NCI-H446 treated with DMSO at 0.1 percent for 48 hours (cell line): ENCODE measurements at regions not wholly inside any gene's neighbourhood (a gene's known extent, or its start where the extent isn't known, plus 50 kb on each side); places are given as distances from the start of the nearest gene placed in this dataset.
"Not testable (repeated sequence)": the region's sequence is repeated elsewhere in the genome, so short reads cannot be mapped to it uniquely, and the experiment has no call there.

Experiments used
- DNase-seq: peaks from one replicate; lab custom pipeline; 2025; lab: John Stamatoyannopoulos, UW

DNA sequence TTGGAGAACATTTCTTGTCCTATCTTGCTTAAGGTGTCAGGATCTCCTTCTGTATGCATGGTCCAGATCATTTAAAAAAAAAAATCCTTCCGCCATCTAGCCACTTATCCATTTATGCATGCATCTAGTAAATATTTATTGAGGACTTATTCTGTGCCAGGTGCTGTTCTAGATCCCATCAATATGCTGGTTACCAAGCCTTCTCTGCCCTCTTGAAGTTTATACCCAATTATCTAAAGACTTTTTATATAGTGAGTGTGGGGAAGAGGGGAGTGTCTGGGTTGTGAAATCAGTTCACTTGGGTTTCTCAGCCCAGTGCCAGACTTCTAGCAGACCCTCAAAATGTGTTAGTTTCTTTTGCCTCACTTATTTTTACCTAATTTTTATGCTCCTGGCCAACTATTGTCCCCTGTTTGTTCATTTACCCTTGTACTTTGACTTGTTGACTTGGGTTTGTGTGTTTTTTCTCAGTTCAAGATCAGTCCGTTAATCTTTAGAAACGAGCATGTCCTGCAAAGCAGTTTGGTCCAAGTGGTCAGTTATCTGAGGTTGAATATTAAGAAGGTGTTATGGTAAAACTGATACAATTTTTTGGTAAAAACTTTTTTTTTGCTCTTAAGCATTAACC is 488.9 kb downstream of the PCNX1 start:
- no peak for DNase-seq

DNA sequence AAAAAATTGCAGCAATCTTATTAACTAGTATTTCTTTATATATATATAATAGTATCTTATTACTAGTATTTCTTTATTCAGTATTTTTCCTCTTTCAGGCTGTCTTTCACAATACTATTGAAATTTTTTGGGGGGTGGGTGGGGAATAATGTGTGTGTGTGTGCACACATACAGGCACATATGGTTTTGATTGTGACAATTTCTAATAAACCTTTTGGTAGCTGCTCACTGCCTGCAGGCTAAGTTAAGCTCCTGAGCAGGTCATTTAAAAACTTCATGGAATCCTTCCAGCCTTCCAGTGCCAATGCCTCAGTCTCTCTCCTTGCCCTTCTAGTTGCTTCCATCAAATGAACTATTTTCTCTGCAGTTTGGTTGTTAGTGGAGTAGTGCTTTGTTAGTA is 490.1 kb downstream of the PCNX1 start:
- DNase-seq, result no peak

DNA sequence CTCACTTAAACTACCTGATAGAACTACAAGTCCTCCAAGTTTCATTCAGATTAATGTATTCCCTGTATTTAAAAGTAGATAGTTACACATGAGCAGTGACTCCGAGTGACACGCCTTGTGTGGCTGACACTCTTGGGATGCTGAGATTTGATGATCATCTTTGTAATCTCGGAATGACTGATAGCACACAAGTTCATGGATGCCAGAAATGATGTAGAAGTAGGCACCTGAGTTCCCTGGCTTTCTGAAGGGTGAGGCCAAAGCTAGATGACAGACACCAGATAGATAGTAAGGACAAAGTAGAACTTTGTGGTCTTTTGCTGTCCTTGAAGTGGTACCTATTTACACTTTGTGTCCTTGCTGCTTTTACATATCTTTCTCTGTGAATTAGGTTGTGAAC is 491.2 kb downstream of the PCNX1 start:
- DNase-seq, result no peak

DNA sequence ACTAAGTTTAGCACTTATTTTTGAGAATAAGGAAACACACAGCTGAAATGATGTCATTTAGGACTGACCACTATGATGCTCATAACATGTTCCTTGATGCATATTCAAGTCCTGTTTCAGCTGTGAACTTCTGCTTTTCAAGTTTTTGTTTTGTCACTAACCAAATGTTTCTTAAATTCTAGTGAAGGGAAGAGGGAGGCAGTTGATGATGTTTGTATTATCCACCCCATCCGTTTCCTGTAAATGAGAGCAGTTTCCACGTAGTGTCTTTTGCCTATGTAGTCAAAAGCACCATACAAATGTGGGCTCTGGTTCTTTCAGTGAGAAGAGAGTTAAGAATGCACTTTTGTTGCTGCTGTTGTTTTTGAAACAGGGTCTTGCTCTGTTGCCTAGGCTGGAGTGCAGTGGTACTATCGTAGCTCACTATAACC is 491.8 kb downstream of the PCNX1 start:
- DNase-seq, result no peak

DNA sequence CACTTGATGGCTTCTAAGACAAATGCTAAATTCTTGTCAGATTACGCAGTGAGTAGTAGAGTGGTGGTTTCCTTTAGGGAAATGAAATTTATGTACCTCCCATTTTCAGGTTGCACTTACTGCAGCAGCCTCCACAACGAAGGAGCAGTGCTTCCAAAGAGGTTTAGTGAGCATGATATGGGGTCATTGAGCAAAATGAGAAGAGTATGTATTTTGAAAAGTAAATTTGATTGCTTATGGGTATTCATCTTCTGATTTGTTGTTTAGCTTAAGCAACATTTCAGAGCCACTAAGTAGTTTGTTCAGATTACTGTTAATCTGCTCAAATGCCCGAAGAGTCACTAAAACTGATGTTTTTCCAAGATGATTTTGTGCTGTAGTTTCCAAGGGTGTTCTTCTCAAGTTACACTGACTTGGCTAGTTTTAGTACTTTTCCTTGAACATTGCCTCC is 493.6 kb downstream of the PCNX1 start:
- DNase-seq, result no peak

DNA sequence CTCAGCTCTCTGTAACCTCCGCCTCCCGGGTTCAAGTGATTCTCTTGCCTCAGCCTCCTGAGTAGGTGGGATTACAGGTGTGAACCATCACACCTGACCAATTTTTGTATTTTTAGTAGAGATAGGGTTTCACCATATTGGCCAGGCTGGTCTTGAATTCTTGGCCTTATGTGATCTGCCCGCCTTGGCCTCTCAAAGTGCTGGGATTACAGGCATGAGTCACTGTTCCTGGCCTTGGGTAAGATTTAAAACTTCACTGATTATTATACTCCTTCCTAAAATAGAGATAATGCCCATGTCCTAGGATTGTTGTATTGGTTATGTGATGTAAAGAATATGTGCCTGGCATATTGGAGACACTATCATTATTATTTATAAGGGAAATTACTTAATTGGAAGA is 495.2 kb downstream of the PCNX1 start:
- not testable (repeated sequence) for DNase-seq

DNA sequence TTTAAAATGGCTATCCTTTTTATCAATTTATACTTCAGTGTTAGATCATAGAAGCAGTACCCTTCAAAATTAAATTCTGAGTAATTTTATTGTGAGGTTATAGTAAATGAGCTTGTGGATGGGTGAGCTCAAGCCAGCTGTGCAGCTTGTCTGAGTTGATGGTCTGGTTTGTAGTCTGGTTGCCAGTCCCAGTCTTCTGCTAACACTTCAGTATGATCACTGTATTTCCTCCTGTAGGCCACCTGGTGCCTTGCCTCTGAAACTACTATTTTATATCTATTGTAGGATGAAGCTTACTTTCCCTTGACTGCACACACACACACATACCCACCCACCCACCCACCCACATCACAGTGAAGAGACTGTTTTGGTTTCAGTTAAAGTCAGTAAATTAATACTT is 496.4 kb downstream of the PCNX1 start:
- DNase-seq, result peak; percentile 16

DNA sequence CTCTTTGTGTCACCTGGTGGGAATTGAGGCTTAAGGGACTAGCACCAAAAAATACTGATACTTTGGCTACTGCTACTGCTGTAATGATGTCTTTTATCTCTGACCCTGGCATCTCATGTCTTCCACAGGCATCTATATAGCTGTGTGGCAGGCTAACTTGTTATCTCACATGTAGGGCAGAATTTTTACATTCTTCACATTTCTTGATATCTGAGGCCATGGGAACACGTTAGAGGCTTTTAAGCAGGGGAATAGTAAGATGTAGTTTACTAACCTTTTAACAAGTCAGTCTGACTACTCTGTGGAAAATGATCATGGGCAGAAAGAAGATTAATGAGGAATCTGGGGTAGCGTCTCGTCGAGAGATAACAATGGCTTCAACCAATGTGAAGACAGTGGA is 498.4 kb downstream of the PCNX1 start:
- no peak for DNase-seq

DNA sequence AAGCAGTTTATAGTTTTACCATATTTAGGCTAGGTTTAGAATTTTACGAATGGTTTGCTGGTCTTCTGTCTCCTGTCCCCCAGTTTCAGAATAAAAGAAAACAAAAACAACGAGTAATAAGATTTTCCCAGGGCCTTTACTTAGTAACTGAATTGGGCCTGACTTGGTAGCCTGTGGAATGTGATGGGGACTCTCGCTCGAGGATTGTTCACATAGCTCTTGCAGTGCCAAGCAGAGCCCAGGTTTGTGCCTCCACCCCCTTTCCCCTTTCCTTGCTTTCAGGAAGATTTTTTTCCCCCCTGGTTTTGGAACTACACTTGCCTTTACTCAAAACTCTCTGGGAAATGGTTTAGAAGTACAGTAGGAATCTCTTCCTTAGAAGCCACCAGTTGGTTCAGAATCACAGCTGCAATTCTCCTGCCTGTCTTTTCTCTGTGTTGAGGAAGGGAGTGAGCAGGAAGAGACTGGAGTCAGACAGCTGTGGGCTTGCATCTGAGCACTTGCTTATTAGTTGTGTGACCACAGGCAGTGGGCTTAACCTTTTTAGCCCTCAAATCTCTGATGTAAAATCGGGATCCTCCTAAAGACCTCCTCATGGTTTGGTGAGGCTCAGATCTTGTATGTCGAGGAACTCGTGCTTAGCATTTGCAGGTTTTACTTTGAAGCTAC is 501.2 kb downstream of the PCNX1 start:
- no peak for DNase-seq

DNA sequence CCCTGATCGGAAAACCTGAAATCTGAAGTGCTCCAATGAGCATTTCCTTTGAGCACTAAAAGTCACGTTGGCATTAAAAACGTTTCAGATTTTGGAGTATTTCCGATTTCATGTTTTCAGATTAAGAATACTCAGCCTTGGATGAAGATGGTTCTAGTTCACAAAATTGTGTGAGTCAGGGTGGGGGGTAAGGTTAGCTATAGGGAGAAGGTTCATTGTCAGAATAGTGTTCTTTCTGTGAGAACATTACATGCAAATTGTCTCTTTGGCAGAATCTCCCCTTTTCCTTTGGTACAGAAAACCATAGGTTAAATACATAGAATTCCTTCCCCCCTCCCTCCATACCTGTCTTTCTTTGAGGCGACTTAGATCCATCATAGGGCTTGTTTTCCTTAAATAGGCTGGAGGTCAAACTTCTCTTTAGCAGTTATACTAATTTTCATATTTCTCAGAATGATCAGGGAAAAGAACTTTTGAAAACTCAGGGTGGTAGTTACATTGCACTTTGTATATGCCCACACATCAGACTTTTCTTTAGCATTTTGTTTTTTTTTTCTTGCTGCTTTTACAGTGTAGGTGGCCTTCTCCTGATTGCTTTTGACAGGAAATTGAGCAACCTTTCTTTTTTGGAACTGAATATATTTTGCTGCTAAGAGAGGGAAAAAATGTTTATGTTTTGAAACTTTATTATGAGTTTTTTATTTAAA is 503.5 kb downstream of the PCNX1 start:
- DNase-seq, result no peak

DNA sequence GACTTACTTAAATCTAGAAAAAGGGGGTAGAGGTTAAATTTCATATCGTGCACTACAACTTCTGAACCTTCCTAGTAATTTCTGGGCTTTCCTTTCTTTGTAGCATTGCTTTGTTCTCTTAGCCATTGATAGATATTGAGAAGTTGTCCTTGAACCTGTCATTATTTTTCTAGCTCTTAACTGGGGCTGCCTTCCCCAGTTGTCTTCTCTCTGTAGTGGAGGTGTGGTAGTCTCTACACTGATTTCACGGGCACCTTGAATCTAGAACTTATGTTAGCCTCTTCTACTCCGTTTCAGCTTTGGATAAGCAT is 504.0 kb downstream of the PCNX1 start:
- no peak for DNase-seq

DNA sequence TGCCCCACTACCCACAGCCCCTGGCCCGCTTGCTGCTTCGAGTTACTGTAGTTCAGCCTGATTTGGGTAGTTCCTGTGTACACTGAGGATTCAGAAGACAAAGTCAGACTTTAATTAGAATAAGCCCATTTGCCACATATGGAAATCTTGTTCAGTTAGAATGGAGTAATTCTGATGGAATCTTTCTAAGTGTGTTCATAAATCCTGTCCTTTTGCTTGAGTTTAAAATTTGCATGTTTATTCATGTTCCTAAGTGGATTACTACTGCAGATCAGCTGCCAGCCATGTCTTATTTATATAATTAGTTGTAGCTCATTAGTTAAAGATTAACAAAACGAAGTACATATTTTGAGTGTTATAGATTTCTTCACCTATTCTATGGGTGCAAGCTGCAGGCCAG is 504.5 kb downstream of the PCNX1 start:
- no peak for DNase-seq

DNA sequence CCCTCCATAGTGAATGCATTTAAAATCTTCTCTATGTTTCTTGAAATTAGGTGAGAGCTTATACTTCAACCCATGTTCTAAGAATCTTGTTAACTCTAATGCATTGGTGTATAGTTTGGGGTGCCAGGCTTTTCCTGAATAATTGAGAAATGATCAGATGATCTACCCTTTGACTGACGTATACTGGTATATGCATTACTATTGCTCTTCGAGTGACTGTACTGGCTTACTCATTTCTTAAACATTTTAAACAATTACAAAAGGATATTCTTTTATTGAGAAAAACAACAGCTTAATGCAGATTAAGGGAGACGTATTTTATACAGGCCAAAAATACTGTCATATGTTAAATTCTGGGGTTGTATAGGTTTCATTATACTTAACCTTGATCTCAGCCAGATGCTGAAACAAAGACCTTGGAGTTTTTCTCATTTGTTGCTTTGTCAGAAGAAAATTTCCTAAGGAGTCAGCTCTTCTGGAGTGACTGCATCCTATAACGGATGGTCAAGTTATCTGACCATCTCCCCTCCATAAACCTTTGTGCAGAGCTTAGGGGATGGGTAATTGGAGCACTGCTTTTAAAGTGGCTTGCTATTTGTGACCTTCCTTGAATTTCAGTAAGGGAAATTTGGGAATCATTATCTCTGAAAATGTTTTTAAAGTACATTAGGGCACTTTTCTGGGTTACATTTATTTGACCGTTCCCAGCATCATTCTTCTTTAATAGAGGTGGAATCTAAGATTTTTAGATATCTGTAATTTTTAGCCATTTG is 507.6 kb downstream of the PCNX1 start:
- DNase-seq, result no peak

DNA sequence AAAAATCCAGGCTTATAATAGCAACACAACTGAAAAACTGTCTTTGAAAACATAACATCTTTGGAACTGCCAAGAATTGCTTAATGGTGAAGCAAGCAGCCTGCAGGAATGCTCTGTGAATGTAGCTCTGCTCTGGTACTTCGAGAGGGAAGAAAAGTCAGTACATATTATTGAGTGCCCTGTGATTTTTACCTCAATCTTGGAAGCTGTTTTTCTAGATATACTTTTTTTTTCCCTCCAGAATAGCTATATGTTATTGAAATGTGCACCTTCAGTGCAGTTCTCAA is 508.1 kb downstream of the PCNX1 start:
- no peak for DNase-seq

DNA sequence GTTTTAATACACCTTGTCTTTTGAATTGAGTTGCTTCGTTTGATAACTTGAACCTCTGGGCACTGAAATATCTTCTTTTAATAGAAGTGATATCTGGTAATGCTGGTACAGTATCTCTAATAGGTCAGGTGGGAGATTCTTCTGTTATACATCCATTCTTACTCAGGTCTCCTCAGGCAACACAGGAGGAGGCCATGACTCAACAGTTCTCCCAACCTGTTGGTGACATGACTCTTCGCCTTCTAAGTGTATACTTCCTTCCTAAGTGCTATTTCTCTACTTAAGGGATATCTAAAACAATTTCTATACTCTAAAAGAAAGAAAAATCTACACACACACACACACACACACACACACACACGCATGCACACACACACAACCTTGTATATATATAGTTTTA is 509.1 kb downstream of the PCNX1 start:
- DNase-seq, result no peak

DNA sequence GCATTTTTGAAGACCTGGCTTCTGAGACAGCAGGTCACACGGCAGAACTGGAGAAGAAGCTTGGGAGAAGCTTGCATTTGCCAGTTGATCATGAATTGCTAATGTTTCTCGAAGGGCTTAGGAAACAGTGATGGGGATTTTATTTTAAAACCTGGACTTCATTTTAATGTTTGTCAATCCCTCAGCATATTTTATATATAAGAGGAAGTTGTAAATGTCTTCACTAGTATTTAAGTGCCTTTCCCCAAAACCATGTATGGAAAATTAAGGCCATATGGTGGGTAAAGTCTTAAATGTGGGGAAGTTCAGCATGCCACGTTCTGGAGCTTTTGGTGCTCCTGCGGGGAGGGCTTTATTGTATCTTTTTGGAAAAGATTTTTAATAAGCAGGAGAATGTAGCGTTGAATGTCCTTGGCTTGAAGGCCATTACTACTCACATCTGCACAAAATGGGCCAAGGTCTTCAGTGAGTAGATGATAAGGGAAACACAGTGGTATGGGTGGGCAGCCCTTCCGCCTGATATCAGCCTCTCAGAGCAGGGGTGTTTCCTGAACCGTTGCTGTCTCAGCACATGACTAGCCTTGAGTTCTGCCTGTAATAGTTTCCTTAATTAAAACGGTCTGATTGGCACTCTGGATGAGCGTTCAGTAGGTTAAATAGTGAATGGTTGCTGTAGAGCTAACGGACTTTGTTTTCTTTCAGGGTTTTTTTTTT is 511.4 kb downstream of the PCNX1 start:
- no peak for DNase-seq

DNA sequence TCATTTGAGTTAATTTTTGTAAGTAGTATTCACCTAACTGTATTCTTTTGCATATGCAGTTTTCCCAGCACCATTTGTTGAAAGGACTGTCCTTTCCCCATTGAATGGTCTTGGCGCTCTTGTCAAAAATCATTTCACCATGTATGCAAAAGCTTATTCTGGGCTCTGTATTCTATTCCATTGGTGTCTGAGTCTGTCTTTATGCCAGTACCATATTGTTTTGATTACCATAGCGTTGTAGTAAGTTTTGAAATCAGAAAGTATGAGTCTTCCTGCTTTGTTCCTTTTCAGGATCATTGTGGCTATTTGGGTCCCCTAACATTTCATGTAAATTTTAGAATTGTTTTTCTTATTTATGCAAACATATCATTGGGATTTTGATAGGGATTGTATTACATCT is 508.7 kb upstream of the RGS6 start:
- DNase-seq, result no peak

DNA sequence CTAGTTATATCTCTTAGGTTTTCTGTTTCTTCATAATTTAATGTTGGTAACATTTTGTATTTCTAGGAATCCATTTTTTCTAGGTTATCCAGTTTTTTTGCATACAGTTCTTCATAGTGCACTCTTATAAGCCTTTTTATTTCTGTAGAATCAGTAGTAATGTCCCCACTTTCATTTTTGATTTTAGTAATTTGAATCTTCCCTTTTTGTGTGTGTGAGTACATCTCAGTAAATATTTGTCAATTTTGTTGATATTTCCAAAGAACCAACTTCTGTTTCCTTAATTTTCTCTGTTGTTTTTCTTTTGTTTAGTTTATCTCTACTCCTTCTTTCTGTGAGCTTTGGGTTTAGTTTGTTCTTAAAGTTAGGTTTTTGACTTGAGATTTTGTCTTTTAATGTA is 507.3 kb upstream of the RGS6 start:
- no peak for DNase-seq

DNA sequence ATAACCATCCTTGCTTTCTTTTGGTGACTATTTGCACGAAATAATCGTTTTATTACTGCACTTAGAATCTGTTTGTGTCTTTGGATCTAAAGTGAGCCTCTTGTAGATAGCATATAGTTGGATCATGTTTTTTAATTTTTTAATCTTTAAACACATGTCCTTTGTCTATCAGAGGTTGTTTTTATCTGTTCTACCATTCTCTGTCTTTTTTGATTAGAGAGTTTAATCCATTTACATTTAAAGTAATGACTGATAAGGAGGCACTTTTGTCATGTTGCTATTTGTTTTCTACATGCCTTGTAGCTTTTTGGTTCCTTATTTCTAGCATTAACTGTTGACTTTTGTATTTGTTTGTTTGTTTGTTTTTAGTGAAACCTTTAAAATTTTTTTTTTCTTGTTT is 506.2 kb upstream of the RGS6 start:
- DNase-seq, result no peak

DNA sequence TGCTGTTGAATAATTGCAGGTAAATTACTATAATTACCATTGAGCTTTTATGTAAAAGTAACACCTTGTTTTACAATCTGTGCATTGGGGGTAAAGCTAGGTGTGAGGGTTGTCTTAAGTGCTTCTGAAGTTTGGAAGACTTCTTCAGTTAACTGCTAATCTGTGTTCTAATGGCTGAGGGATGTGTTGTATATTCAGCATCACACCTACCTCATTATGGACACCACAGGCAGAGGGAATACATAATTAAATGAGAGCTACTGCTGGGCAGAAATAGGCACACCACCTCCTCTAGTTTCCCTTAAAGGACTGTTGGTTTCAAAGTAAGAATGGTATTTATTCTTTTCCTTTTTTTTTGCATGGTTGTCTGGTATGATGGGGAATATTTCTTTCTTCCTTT is 502.3 kb upstream of the RGS6 start:
- no peak for DNase-seq

DNA sequence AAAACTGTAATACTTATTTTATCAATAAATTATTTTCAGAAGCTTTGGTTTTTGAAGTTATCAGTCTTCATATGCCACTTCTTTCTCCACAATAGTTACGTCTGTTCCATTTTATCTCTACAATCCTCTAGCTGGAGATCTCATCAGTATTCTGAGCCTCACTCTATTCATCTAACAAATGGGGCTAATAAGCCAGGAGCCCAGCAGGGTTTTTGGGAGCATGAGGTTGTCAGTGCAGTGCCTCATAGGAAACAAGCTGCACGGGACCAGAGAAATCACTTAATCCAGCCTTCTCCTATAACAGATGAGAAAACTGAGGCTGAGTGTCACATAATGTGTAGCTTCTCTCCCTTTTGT is 501.9 kb upstream of the RGS6 start:
- no peak for DNase-seq

DNA sequence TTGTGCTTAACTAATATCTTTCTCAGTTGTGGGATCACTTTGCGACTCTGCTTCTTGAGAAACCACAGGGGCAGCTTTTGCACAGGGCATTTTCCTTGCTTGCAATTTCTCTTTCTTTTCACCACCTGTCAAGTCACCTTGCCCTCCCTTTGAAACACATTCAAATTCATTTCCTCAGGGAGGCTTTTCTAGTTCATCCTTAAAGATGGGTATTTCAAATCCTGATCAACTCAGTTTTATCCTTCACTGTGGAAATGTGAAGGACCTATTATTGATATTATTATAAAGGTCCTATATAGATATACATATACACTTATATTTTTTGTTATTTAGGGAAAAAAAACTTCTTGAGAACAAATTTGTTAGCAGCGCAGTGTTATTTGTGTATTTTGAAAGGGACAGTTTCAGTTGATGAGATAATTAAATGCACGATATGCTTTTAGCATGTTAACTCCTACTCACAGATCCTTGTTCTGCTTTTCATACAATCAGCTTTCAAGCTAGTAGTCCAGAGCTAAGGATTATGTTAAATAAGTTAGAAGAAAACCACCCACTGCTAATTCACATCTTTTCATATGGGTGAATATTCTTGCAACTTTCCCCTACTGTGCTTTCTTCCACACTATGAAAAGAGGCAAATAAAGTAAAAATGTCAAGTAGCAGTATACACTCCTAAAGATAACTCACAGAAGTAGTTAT is 501.4 kb upstream of the RGS6 start:
- no peak for DNase-seq
